NCI-H2107 treated with DMSO at 0.1 percent for 48 hours (cell line): ENCODE measurements at regions not wholly inside any gene's neighbourhood (a gene's known extent, or its start where the extent isn't known, plus 50 kb on each side); places are given as distances from the start of the nearest gene placed in this dataset.

Experiments
- DNase-seq: peaks from one replicate; lab custom pipeline; 2025; ENCODE audit not compliant: unreplicated experiment; lab: John Stamatoyannopoulos, UW

GRCh38 chr14:26319139-26319864 lies 278.5 kb downstream of the NOVA1 start:
- no peak for DNase-seq

GRCh38 chr14:26304056-26304455 lies 293.8 kb downstream of the NOVA1 start:
- no peak for DNase-seq

GRCh38 chr14:26293909-26294308 lies 303.9 kb downstream of the NOVA1 start:
- DNase-seq = no peak

GRCh38 chr14:26289891-26290486 lies 307.8 kb downstream of the NOVA1 start:
- DNase-seq = no peak

- DNase-seq = no peak
Observed at GRCh38 chr14:26286913-26287205, 311.0 kb downstream of the NOVA1 start.

- no peak for DNase-seq
Observed at GRCh38 chr14:26286081-26286912, 311.5 kb downstream of the NOVA1 start.

GRCh38 chr14:26282578-26282977 lies 315.3 kb downstream of the NOVA1 start:
- no peak for DNase-seq

- peak; percentile 51 for DNase-seq
Observed at GRCh38 chr14:26282011-26282410, 315.8 kb downstream of the NOVA1 start.

GRCh38 chr14:26281280-26281998 lies 316.4 kb downstream of the NOVA1 start:
- no peak for DNase-seq

- DNase-seq = peak; percentile 12
Observed at GRCh38 chr14:26276757-26277156, 321.1 kb downstream of the NOVA1 start.

- no peak for DNase-seq
Observed at GRCh38 chr14:26265170-26265685, 332.6 kb downstream of the NOVA1 start.

- DNase-seq = no peak
Observed at GRCh38 chr14:26261368-26262122, 336.3 kb downstream of the NOVA1 start.

GRCh38 chr14:26255213-26255612 lies 342.6 kb downstream of the NOVA1 start:
- DNase-seq = no peak

- DNase-seq = no peak
Observed at GRCh38 chr14:26252176-26252575, 345.7 kb downstream of the NOVA1 start.

- DNase-seq = no peak
Observed at GRCh38 chr14:26233118-26233517, 364.7 kb downstream of the NOVA1 start.

GRCh38 chr14:26218861-26219260 lies 379.0 kb downstream of the NOVA1 start:
- DNase-seq = no peak

- no peak for DNase-seq
Observed at GRCh38 chr14:26217778-26218177, 380.1 kb downstream of the NOVA1 start.

GRCh38 chr14:26216786-26217185 lies 381.0 kb downstream of the NOVA1 start:
- no peak for DNase-seq

- no peak for DNase-seq
Observed at GRCh38 chr14:26213846-26214575, 383.8 kb downstream of the NOVA1 start.

GRCh38 chr14:26209699-26210098 lies 388.1 kb downstream of the NOVA1 start:
- DNase-seq = no peak
